Adipocyte (in vitro differentiated cells): ENCODE measurements at regions not wholly inside any gene's neighbourhood (a gene's known extent, or its start where the extent isn't known, plus 50 kb on each side); places are given as distances from the start of the nearest gene placed in this dataset.

Experiments used
- DNase-seq: peaks from one replicate; pipeline ENCODE4 v3.0.0-alpha.2; 2015; ENCODE audit warnings: low read depth
- H3K27me3 ChIP-seq: replicated peaks from 2 replicates; pipeline ENCODE4 v1.7.0; 2013; ENCODE audit warnings: mild to moderate bottlenecking, low read length, moderate library complexity; ENCODE audit not compliant: control insufficient read depth, insufficient read depth
- H3K36me3 ChIP-seq: 2 replicates; pipeline ENCODE4 v1.7.0; 2013; ENCODE audit warnings: low read length, mild to moderate bottlenecking, moderate library complexity; ENCODE audit not compliant: control insufficient read depth, insufficient read depth, severe bottlenecking
- H3K4me1 ChIP-seq: 2 replicates; pipeline ENCODE4 v1.7.0; 2013; ENCODE audit warnings: mild to moderate bottlenecking, low read length, moderate library complexity; ENCODE audit not compliant: control insufficient read depth, insufficient read depth
- H3K4me3 ChIP-seq: 2 replicates; pipeline ENCODE4 v1.7.0; 2013; ENCODE audit warnings: mild to moderate bottlenecking, low read length, moderate library complexity
- H3K9ac ChIP-seq: 2 replicates; pipeline ENCODE4 v1.7.0; 2013; ENCODE audit warnings: mild to moderate bottlenecking, low read length, moderate library complexity
- H3K9me3 ChIP-seq: 2 replicates; pipeline ENCODE4 v1.7.0; 2013; ENCODE audit warnings: mild to moderate bottlenecking, low read length, moderate library complexity; ENCODE audit not compliant: control insufficient read depth

DNA sequence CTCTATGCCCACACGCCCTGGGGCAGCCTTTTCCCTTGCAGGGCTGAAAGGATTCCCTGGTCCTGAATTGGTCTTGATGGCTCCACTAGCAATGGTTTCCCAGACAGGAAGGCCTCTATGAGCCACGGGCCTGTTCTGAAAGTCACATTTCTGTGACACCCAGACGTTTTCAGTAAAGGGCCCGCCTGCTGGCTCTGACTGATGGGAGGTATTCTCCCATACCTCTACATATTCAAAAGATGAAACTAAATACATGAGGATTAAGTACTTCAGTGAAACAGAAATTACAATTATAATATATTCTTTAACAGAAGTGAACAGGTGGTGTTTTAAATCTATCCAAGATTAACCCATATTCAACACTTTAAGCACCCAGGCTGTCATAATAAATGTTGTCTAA is 629.8 kb downstream of the CDH26 start:
- H3K27me3 ChIP-seq: no peaks in the 10 kb centered on the region
- no peaks in the 10 kb centered on the region for H3K9me3 ChIP-seq
- DNase-seq: no peak
- no peak overlapping the region for H3K9ac ChIP-seq
- no peaks in the 10 kb centered on the region for H3K36me3 ChIP-seq
- no peaks in the 10 kb centered on the region for H3K4me1 ChIP-seq
- H3K4me3 ChIP-seq: no peak overlapping the region

GRCh38 chr20:60589623-60590022 is 631.4 kb downstream of the CDH26 start:
- Histone ChIP-seq H3K9ac (no peak overlapping the region), H3K27me3 (no peaks in the 10 kb centered on the region), H3K36me3 (no peaks in the 10 kb centered on the region), H3K9me3 (no peaks in the 10 kb centered on the region), H3K4me3 (no peak overlapping the region), H3K4me1 (no peaks in the 10 kb centered on the region)
- no peak for DNase-seq

DNA sequence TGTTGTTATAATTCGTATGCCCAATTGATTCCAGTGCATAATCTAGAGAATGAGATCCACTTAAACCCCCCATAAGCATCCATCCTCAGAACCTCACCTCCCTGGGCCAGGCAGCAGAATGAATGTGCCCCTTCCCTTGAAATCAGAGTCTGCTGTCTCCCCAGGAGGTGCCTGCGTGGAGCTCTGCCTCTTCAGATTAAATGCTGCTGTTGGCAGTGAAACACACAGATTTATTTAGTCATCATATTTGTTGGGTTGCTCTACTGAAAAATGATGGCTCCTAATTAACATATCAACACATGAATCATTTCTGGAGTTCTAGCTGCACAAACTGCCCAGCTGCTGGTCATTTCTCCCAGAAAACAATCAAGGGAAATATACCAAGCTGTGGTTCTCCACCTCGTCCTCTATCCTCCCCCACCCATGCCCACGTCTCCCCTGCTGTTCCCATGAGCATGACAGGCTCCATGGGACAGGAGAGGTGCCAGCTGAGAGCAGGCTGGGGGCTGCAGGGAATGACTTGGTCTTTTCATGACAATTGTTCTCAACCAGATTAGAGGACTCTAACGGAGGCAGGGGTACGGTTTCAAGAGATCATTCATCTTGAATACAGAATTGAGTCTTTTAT is 633.1 kb downstream of the CDH26 start:
- H3K4me3 ChIP-seq: no peak overlapping the region

DNA sequence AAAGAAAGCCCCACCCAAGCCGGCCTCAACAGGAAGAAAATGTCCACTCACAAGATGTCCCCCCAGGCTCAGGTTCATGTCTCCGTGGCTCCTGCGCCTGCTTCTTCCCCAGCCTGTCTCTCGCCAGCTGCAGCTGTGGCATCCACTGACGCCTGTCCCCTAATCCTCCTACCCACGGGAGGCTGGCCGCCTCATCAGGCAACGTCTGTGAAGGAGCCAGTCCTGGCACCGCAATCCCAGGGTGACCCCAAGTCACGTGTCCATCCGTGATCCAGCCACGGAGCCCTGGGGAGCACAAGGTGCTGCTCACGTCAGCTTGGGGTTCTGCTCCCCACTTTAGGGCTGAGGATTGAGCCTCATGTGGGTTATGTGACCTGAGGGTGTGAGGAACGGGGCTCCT is 640.3 kb downstream of the CDH26 start:
- Histone ChIP-seq H3K9ac (no peak overlapping the region), H3K27me3 (no peaks in the 10 kb centered on the region), H3K9me3 (peaks cover 6% of the 10 kb centered on the region), H3K4me1 (no peaks in the 10 kb centered on the region), H3K36me3 (no peaks in the 10 kb centered on the region), H3K4me3 (no peak overlapping the region)
- no peak for DNase-seq

More for the DNA sequence above, 633.1 kb downstream of the CDH26 start:
- Histone ChIP-seq H3K9me3 (no peaks in the 10 kb centered on the region), H3K9ac (no peak overlapping the region), H3K27me3 (no peaks in the 10 kb centered on the region), H3K36me3 (no peaks in the 10 kb centered on the region), H3K4me1 (no peaks in the 10 kb centered on the region)
- no peak for DNase-seq

GRCh38 chr20:60599381-60599780 is 641.2 kb downstream of the CDH26 start:
- H3K9me3 ChIP-seq: peaks cover 6% of the 10 kb centered on the region
- H3K27me3 ChIP-seq: no peaks in the 10 kb centered on the region
- H3K9ac ChIP-seq: no peak overlapping the region
- DNase-seq: no peak
- no peak overlapping the region for H3K4me3 ChIP-seq
- H3K4me1 ChIP-seq: no peaks in the 10 kb centered on the region
- H3K36me3 ChIP-seq: no peaks in the 10 kb centered on the region

GRCh38 chr20:60600036-60600435 is 641.8 kb downstream of the CDH26 start:
- H3K36me3 ChIP-seq: no peaks in the 10 kb centered on the region
- H3K4me3 ChIP-seq: no peak overlapping the region
- H3K4me1 ChIP-seq: no peaks in the 10 kb centered on the region
- H3K9ac ChIP-seq: no peak overlapping the region
- peaks cover under 1% of the 10 kb centered on the region for H3K27me3 ChIP-seq
- peaks cover 6% of the 10 kb centered on the region for H3K9me3 ChIP-seq
- DNase-seq: no peak

GRCh38 chr20:60624066-60624465 is 628.0 kb upstream of the CDH4 start:
- Histone ChIP-seq H3K36me3 (no peaks in the 10 kb centered on the region), H3K4me3 (no peak overlapping the region), H3K9ac (no peak overlapping the region), H3K27me3 (peaks cover 3% of the 10 kb centered on the region), H3K4me1 (no peaks in the 10 kb centered on the region), H3K9me3 (no peaks in the 10 kb centered on the region)
- no peak for DNase-seq

GRCh38 chr20:60627751-60628565 is 624.1 kb upstream of the CDH4 start:
- H3K9ac ChIP-seq: no peak overlapping the region
- no peak overlapping the region for H3K4me3 ChIP-seq
- peaks cover 9% of the 10 kb centered on the region for H3K4me1 ChIP-seq
- no peaks in the 10 kb centered on the region for H3K36me3 ChIP-seq
- no peaks in the 10 kb centered on the region for H3K9me3 ChIP-seq
- DNase-seq: no peak
- H3K27me3 ChIP-seq: peaks cover 6% of the 10 kb centered on the region

DNA sequence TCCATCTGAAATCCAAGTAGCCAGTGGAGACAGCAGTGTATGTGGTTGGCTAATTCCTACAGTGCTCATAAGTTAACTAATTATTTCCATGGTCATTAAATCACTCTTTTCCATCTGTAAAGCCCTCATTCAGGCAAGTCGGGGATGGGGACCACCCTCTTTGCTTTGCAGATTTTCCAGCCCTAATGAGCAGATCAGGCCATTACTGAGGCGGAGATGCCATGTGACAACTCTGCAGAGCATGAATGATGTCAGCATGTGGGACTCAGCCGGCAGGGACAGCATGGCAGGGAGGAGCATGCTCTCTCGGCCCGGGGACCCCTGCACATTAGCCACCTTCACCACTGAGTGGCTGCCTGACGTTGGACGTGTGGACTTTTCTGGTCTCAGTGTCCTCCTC is 623.3 kb upstream of the CDH4 start:
- H3K9me3 ChIP-seq: no peaks in the 10 kb centered on the region
- DNase-seq: no peak
- H3K9ac ChIP-seq: no peak overlapping the region
- H3K4me1 ChIP-seq: peaks cover 16% of the 10 kb centered on the region
- H3K36me3 ChIP-seq: no peaks in the 10 kb centered on the region
- H3K4me3 ChIP-seq: no peak overlapping the region
- H3K27me3 ChIP-seq: peaks cover 6% of the 10 kb centered on the region

DNA sequence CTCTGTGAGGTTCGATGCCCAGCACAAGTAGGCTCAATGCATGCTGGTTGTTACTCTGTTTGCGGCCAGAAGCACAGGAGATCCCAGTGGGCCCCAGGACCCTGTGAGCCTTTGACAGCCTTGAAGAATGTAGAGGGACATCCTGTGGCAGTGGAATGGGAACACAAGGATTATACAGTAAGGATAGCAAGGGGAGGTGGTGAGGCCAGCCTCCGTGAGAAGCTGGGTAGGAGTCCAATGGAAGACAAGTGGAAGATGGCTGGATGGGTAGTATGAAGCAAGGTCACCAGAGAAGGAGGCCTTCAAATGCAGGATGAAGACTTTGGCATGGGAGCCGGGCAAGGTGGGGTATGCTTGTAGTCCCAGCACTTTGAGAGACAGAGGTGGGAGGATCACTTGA is 622.9 kb upstream of the CDH4 start:
- peaks cover 6% of the 10 kb centered on the region for H3K27me3 ChIP-seq
- H3K9me3 ChIP-seq: no peaks in the 10 kb centered on the region
- DNase-seq: no peak
- H3K4me1 ChIP-seq: peaks cover 16% of the 10 kb centered on the region
- H3K4me3 ChIP-seq: no peak overlapping the region
- H3K36me3 ChIP-seq: no peaks in the 10 kb centered on the region
- no peak overlapping the region for H3K9ac ChIP-seq

DNA sequence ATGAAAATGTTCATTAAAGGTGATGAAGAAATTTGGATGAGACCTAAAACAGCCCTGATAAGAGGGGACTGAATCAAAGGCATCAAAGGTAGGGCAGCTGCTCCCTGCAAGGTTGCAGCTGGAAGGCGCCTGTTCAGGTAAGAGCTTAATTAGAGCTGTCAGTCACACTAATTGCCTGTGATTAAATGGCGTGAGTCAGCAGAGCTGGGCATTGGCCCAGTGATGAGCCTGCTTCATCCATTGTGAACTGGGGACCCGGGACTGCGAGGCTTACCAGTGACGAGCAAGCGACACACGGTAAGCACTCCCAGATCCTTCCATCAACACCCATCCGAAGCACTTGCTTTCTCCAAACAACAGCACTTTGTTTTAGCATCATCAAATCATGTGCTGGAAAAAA is 621.5 kb upstream of the CDH4 start:
- Histone ChIP-seq H3K36me3 (no peaks in the 10 kb centered on the region), H3K4me1 (peaks cover 16% of the 10 kb centered on the region), H3K9me3 (no peaks in the 10 kb centered on the region), H3K27me3 (peaks cover 6% of the 10 kb centered on the region), H3K9ac (no peak overlapping the region), H3K4me3 (no peak overlapping the region)
- no peak for DNase-seq
